GM23338 (cell line): ENCODE measurements at regions not wholly inside any gene's neighbourhood (a gene's known extent, or its start where the extent isn't known, plus 50 kb on each side); places are given as distances from the start of the nearest gene placed in this dataset.

Experiments
- POLR2AphosphoS5 ChIP-seq: IDR thresholded peaks from 2 replicates; pipeline ENCODE4 v1.6.1; 2016; ENCODE audit warnings: antibody characterized with exemption, low read depth
- TF ChIP-seq, protein P1 (sequence below), 2 experiments: fragments of 200-600 bp in 1 of 2; sonication (generic) in 1 of 2; conservative IDR thresholded peaks; 2 replicates each; pipeline versions ENCODE4 v1.5.1 to v1.6.1; 2016 to 2017; ENCODE audit warnings: antibody characterized with exemption in 2 of 2, low read depth in 2 of 2, mild to moderate bottlenecking in 2 of 2, moderate library complexity in 1 of 2

DNA sequence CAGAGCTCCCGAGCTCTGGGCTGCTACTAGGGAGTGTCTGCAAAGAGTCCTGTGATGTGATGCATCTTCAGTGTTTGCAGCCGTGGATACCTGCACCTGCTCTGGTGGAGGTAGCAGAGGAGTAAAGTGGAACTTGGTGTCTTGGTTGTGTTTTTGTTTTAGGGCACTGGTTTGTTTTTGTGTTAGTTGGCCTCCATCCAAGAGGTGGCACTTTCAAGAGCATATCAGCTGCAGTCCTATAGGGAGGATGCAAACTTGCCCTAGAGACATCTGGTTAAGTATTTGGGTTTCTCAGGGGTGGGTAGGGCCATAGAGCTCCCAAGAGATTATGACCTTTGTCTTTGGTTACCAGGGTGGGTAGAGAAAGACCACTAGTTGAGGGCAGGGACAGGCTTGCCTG is 1249.0 kb upstream of the FAM98A start:
- TF ChIP-seq, protein P1, sequence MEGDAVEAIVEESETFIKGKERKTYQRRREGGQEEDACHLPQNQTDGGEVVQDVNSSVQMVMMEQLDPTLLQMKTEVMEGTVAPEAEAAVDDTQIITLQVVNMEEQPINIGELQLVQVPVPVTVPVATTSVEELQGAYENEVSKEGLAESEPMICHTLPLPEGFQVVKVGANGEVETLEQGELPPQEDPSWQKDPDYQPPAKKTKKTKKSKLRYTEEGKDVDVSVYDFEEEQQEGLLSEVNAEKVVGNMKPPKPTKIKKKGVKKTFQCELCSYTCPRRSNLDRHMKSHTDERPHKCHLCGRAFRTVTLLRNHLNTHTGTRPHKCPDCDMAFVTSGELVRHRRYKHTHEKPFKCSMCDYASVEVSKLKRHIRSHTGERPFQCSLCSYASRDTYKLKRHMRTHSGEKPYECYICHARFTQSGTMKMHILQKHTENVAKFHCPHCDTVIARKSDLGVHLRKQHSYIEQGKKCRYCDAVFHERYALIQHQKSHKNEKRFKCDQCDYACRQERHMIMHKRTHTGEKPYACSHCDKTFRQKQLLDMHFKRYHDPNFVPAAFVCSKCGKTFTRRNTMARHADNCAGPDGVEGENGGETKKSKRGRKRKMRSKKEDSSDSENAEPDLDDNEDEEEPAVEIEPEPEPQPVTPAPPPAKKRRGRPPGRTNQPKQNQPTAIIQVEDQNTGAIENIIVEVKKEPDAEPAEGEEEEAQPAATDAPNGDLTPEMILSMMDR (conservative IDR thresholded peaks at IDR 0.05; ENCODE audit: low read depth in 2 of 2) = no peak
- no peak for TF ChIP-seq POLR2AphosphoS5
